ENCODE measurements at regions not wholly inside any gene's neighbourhood (a gene's known extent, or its start where the extent isn't known, plus 50 kb on each side); places are given as distances from the start of the nearest gene placed in this dataset.

DNA sequence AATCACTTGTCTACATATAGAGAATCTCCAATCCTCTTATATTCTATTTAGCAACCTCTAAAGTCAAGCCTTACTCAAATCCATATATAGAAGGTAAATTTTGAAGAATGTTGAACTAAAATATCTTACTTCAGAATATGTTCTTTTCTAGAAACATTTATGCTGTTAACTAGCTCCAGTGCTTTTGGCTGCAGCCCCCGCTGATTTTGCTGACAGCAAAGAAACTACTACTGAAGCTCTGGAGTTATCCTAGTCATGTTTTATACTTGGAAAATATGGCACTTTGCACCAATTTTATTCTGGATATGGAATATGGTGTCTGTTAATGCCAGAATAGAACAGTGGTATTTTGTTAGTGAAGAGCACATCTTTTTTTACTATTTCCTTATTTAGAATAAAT lies 212.4 kb upstream of the FSIP2 start:
- TF ChIP-seq, protein P1, sequence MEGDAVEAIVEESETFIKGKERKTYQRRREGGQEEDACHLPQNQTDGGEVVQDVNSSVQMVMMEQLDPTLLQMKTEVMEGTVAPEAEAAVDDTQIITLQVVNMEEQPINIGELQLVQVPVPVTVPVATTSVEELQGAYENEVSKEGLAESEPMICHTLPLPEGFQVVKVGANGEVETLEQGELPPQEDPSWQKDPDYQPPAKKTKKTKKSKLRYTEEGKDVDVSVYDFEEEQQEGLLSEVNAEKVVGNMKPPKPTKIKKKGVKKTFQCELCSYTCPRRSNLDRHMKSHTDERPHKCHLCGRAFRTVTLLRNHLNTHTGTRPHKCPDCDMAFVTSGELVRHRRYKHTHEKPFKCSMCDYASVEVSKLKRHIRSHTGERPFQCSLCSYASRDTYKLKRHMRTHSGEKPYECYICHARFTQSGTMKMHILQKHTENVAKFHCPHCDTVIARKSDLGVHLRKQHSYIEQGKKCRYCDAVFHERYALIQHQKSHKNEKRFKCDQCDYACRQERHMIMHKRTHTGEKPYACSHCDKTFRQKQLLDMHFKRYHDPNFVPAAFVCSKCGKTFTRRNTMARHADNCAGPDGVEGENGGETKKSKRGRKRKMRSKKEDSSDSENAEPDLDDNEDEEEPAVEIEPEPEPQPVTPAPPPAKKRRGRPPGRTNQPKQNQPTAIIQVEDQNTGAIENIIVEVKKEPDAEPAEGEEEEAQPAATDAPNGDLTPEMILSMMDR (IDR thresholded peaks at IDR 0.05), result no peak
- TF ChIP-seq POLR2A (IDR thresholded peaks at IDR 0.05), result no peak

All from testis (tissue), 2 donors.